Subcutaneous abdominal adipose tissue (tissue), 5 donors: ENCODE measurements at regions not wholly inside any gene's neighbourhood (a gene's known extent, or its start where the extent isn't known, plus 50 kb on each side); places are given as distances from the start of the nearest gene placed in this dataset.

ENCODE experiments used
- H3K27ac ChIP-seq: one replicate; pipeline ENCODE4 v1.7.0; 2013; ENCODE audit warnings: low read depth, mild to moderate bottlenecking, inconsistent platforms, low read length, moderate library complexity
- H3K27me3 ChIP-seq, 5 donors: one replicate each; pipeline ENCODE4 v1.7.0; 2013; ENCODE audit warnings: low read length in 5 of 5, inconsistent platforms in 1 of 5; ENCODE audit not compliant: control insufficient read depth in 5 of 5, insufficient read depth in 4 of 5
- H3K36me3 ChIP-seq, 5 donors: one replicate each; pipeline ENCODE4 v1.7.0; 2013; ENCODE audit warnings: low read length in 5 of 5; ENCODE audit not compliant: control insufficient read depth in 5 of 5, insufficient read depth in 5 of 5
- H3K4me1 ChIP-seq, 5 donors: one replicate each; pipeline ENCODE4 v1.7.0; 2013; ENCODE audit warnings: low read length in 5 of 5, mild to moderate bottlenecking in 3 of 5, moderate library complexity in 1 of 5; ENCODE audit not compliant: control insufficient read depth in 5 of 5, insufficient read depth in 5 of 5
- H3K4me3 ChIP-seq, 5 donors: one replicate each; pipeline ENCODE4 v1.7.0; 2013; ENCODE audit warnings: low read length in 5 of 5, low read depth in 1 of 5
- H3K9ac ChIP-seq, 5 donors: one replicate each; pipeline ENCODE4 v1.7.0; 2013; ENCODE audit warnings: low read length in 5 of 5, mild to moderate bottlenecking in 4 of 5, moderate library complexity in 3 of 5
- H3K9me3 ChIP-seq, 5 donors: one replicate each; pipeline ENCODE4 v1.7.0; 2013; ENCODE audit warnings: low read length in 5 of 5; ENCODE audit not compliant: control insufficient read depth in 5 of 5
- donor health status: healthy.
- donor health status: healthy.
- donor health status: healthy.
- donor health status: healthy.
- donor health status: healthy.

- peak overlapping the region in 1 of 5 donors; percentile 7 for H3K9ac ChIP-seq
- H3K27ac ChIP-seq = no peak overlapping the region
- no peak overlapping the region for H3K4me3 ChIP-seq
- no peaks in the 10 kb centered on the region for H3K27me3 ChIP-seq
- H3K36me3 ChIP-seq = no peaks in the 10 kb centered on the region
- no peaks in the 10 kb centered on the region for H3K9me3 ChIP-seq
- H3K4me1 ChIP-seq = peaks cover 0 to 11% (median 7%) of the 10 kb centered on the region in 5 donors
Measured at GRCh38 chr18:51275712-51276476, 78.4 kb upstream of the MEX3C start.

DNA sequence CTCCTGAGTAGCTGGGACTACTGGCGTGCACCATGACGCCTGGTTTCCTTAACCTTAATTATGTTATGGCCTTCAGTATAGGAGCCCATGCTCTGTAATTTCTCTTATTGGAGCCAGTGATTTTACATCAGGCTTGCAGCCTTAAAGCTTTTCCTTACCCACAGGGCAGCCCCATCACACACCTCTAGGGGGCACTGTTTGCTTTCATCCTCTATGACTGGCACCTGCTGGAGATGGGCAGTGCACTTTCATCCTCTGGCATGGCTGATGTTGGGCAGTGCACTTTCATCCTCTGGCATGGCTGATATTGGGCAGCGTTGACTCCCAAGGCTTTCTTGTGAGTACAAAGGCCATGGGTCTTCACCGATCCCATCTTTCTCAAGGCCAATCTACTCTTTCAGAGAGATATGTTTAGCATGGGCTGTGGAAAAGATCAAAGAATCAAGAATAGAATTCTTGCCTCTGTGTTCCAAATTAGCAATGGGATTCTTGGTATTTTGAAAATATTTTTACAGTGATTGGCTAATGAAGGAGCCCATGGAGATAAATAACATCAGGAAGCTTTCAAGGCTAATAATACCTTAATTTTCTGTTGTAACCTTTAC lies 80.7 kb upstream of the MEX3C start:
- peaks cover 0 to 11% (median 7%) of the 10 kb centered on the region in 5 donors for H3K4me1 ChIP-seq
- no peak overlapping the region for H3K9ac ChIP-seq
- no peaks in the 10 kb centered on the region for H3K27me3 ChIP-seq
- H3K27ac ChIP-seq = no peak overlapping the region
- H3K36me3 ChIP-seq = no peaks in the 10 kb centered on the region
- no peak overlapping the region for H3K4me3 ChIP-seq
- no peaks in the 10 kb centered on the region for H3K9me3 ChIP-seq

DNA sequence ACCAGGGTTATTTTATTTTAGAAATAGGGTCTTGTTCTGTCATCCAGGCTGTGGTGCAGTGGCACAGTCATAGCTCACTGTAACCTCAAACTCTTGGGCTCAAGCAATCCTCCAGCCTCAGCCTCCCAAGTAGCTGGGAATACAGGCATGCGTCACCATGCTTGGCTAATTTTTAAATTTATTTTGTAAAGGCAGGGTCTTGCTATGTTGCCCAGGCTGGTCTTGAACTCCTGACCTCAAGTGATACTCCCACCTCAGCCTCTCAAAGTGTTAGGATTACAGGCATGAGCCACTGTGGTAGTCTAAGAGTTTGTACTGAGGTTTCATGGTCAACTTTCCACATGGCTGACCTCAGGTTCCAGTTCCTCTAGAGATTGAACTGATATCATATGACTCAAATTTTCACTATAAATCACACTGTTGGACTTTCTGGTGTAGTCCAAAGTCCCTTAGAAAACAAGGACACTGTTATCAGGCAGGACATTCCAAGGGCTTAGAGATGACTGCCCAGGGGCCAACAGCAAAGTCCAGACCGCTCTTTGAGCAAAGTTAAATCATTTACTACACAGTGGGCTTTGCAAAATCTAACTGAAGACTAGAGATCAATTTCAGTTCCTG lies 82.0 kb upstream of the MEX3C start:
- no peak overlapping the region for H3K27ac ChIP-seq
- peaks cover 0 to 11% (median 7%) of the 10 kb centered on the region in 5 donors for H3K4me1 ChIP-seq
- no peaks in the 10 kb centered on the region for H3K27me3 ChIP-seq
- no peak overlapping the region for H3K4me3 ChIP-seq
- H3K36me3 ChIP-seq = no peaks in the 10 kb centered on the region
- no peaks in the 10 kb centered on the region for H3K9me3 ChIP-seq
- H3K9ac ChIP-seq = no peak overlapping the region

DNA sequence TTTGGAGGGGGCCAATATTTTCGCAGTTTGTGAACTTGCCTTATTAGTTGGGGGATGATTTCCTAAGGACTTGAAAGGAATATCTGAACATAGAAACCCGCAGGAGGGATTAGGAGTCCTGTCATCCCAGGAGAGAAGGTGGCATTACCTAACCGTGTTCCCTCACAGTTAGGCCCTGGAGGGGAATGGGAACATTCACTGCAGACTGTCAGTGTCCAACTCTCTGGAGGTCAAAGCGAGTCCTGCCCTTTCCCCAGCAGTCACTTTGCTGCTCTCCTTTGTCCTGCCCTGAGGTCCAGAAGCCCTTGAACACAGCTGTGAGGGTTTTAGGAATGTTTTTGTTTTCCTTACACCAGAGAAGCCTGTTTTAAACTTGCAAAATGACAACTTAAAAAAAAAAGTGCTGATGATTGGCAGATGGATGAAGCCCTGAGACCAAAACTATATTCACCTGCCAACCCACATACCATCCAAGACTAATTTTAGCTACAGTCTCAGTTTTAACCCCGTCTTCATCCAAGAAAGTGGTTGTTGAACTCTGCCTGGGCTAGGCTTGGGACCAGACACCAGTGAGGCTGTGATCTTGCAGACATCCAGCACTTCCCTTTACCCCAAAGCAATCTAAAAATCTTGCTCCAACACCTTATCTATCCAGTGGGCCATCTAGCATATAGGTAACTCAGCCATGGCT lies 90.5 kb upstream of the MEX3C start:
- no peaks in the 10 kb centered on the region for H3K27me3 ChIP-seq
- H3K4me1 ChIP-seq = peaks cover 0 to 4% (median 0%) of the 10 kb centered on the region in 5 donors
- H3K9ac ChIP-seq = no peak overlapping the region
- H3K27ac ChIP-seq = no peak overlapping the region
- no peak overlapping the region for H3K4me3 ChIP-seq
- no peaks in the 10 kb centered on the region for H3K36me3 ChIP-seq
- peaks cover 0 to 4% (median 0%) of the 10 kb centered on the region in 5 donors for H3K9me3 ChIP-seq

- Histone ChIP-seq H3K9ac (no peak overlapping the region), H3K9me3 (peaks cover 0 to 4% (median 0%) of the 10 kb centered on the region in 5 donors), H3K36me3 (no peaks in the 10 kb centered on the region), H3K4me1 (peaks cover 0 to 4% (median 0%) of the 10 kb centered on the region in 5 donors), H3K27ac (no peak overlapping the region), H3K27me3 (no peaks in the 10 kb centered on the region), H3K4me3 (no peak overlapping the region)
Measured at GRCh38 chr18:51288582-51288981, 91.1 kb upstream of the MEX3C start.

- Histone ChIP-seq H3K4me1 (peaks cover 0 to 4% (median 0%) of the 10 kb centered on the region in 5 donors), H3K4me3 (no peak overlapping the region), H3K27me3 (no peaks in the 10 kb centered on the region), H3K9me3 (peaks cover 0 to 4% (median 0%) of the 10 kb centered on the region in 5 donors), H3K36me3 (no peaks in the 10 kb centered on the region), H3K27ac (no peak overlapping the region), H3K9ac (no peak overlapping the region)
Measured at GRCh38 chr18:51290860-51291259, 93.4 kb upstream of the MEX3C start.

DNA sequence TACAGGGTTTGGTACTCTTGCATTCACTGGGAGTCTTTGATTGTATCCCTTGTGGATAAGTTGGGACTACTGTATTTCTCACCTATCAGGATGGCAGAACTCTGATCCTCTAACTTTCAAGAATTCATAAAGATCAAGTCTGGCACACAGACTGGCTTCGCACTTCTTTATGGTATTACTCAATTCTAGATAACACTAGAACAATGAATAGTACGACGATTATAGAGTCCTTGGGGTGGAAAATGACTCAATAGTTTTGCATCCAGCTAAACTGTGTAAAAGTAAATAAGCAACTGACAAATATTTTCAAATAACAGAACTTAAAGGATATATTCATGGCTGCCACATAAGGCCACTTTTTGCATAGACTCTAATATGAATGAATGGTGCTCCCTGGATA lies 103.4 kb upstream of the MEX3C start:
- Histone ChIP-seq H3K27me3 (no peaks in the 10 kb centered on the region), H3K9ac (no peak overlapping the region), H3K4me3 (no peak overlapping the region), H3K36me3 (no peaks in the 10 kb centered on the region), H3K27ac (no peak overlapping the region), H3K9me3 (peaks cover 0 to 4% (median 0%) of the 10 kb centered on the region in 5 donors), H3K4me1 (no peaks in the 10 kb centered on the region)

DNA sequence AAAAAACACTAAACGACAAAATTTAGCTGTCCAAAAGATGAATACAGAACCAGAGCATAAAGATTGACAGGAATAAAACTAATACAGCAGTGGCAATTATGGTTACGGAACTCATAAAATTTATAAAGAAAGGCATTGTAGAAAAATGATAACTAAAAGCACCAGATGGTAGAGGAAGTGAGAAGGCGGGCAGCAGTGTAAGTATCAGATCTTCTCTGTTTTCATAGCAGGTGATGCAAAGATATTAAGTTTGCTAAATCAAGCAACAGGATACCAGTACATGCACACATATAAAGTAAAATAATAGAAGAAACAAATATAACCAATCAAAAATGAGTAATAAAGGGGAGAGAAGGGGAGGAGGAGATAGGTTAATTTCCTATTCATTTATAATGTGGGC lies 103.9 kb upstream of the MEX3C start:
- no peaks in the 10 kb centered on the region for H3K4me1 ChIP-seq
- H3K27ac ChIP-seq = no peak overlapping the region
- H3K27me3 ChIP-seq = no peaks in the 10 kb centered on the region
- H3K9ac ChIP-seq = no peak overlapping the region
- H3K4me3 ChIP-seq = no peak overlapping the region
- H3K9me3 ChIP-seq = peaks cover 0 to 4% (median 0%) of the 10 kb centered on the region in 5 donors
- H3K36me3 ChIP-seq = no peaks in the 10 kb centered on the region

DNA sequence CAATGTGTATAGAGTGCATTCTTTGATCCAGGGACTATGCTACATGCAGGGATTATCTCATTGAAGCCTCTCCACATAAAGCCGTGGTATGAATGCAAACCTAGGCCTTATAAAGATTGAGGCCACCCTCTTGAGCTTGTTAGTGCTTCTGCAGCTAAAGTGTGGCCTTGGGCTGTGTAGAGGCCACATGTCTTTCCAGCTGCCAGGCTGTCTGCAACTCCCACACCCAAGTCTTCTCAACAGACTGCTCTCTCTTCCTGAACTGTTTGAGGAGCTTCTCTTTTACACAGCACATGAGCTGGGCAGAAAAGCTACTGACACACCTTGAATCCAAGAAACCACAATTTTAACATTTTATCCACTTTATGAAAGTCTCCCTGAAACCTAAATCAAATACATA lies 119.2 kb upstream of the MEX3C start:
- Histone ChIP-seq H3K4me3 (no peak overlapping the region), H3K4me1 (no peaks in the 10 kb centered on the region)

More for the DNA sequence above, 119.2 kb upstream of the MEX3C start:
- Histone ChIP-seq H3K36me3 (no peaks in the 10 kb centered on the region), H3K27me3 (peaks cover 0 to 2% (median 0%) of the 10 kb centered on the region in 5 donors), H3K9me3 (peaks cover 0 to 5% (median 0%) of the 10 kb centered on the region in 5 donors), H3K27ac (no peak overlapping the region), H3K9ac (no peak overlapping the region)
